Right lobe of liver (tissue), 4 donors: ENCODE measurements at regions not wholly inside any gene's neighbourhood (a gene's known extent, or its start where the extent isn't known, plus 50 kb on each side); places are given as distances from the start of the nearest gene placed in this dataset.

Experiments
- CTCF ChIP-seq, 4 donors: fragments of 200-600 bp in 3 of 4; fragments of 450-650 bp in 1 of 4; IDR thresholded peaks; one replicate each; pipeline versions ENCODE4 v1.5.1 to v1.8.0; 2016 to 2022; ENCODE audit warnings: antibody characterized with exemption in 4 of 4, mild to moderate bottlenecking in 2 of 4
- POLR2A ChIP-seq: fragments of 450-650 bp; IDR thresholded peaks from one replicate; pipeline ENCODE4 v1.6.1; 2017; ENCODE audit warnings: antibody characterized with exemption, mild to moderate bottlenecking
- donor health status: DM: no; HTN: no; CAD: no.
- donor health status: DM: no; HTN: no; CAD: no.
- donor health status: DM: no; HTN: yes; CAD: no.

- no peak for TF ChIP-seq CTCF (IDR thresholded peaks at IDR 0.05)
- TF ChIP-seq POLR2A, result no peak
These were observed 475.1 kb upstream of the LARGE1 start for GRCh38 chr22:34395370-34395769.
